ENCODE measurements at regions not wholly inside any gene's neighbourhood (a gene's known extent, or its start where the extent isn't known, plus 50 kb on each side); places are given as distances from the start of the nearest gene placed in this dataset.

GRCh38 chr9:89922099-89922498, 317.3 kb downstream of the GADD45G start:
- no peak for DNase-seq

- no peak for DNase-seq
Measured at GRCh38 chr9:89923174-89923573, 318.4 kb downstream of the GADD45G start.

GRCh38 chr9:89923961-89924504, 319.2 kb downstream of the GADD45G start:
- DNase-seq = peak; percentile 53 to 54

- no peak for DNase-seq
Measured at GRCh38 chr9:89924611-89925010, 319.8 kb downstream of the GADD45G start.

- DNase-seq = no peak
Measured at GRCh38 chr9:89926167-89926566, 321.4 kb downstream of the GADD45G start.

- DNase-seq = no peak
Measured at GRCh38 chr9:89926691-89927220, 321.9 kb downstream of the GADD45G start.

GRCh38 chr9:89928106-89928505, 323.3 kb downstream of the GADD45G start:
- no peak for DNase-seq

- DNase-seq = no peak
Measured at GRCh38 chr9:89928521-89929275, 323.9 kb downstream of the GADD45G start.

GRCh38 chr9:89929315-89929672, 324.5 kb downstream of the GADD45G start:
- DNase-seq = no peak

- DNase-seq = no peak
Measured at GRCh38 chr9:89929673-89930480, 325.1 kb downstream of the GADD45G start.

- no peak for DNase-seq
Measured at GRCh38 chr9:89933578-89933977, 328.8 kb downstream of the GADD45G start.

GRCh38 chr9:89935115-89935514, 330.3 kb downstream of the GADD45G start:
- no peak for DNase-seq

GRCh38 chr9:89935801-89936200, 331.0 kb downstream of the GADD45G start:
- no peak for DNase-seq

GRCh38 chr9:89937051-89937450, 332.2 kb downstream of the GADD45G start:
- no peak for DNase-seq

- DNase-seq = no peak
Measured at GRCh38 chr9:89939181-89939580, 334.4 kb downstream of the GADD45G start.

- no peak for DNase-seq
Measured at GRCh38 chr9:89939626-89940292, 334.9 kb downstream of the GADD45G start.

- DNase-seq = no peak
Measured at GRCh38 chr9:89940625-89941024, 335.8 kb downstream of the GADD45G start.

GRCh38 chr9:89941875-89942274, 337.1 kb downstream of the GADD45G start:
- DNase-seq = no peak

- DNase-seq = no peak
Measured at GRCh38 chr9:89942643-89943042, 337.8 kb downstream of the GADD45G start.

- DNase-seq = no peak
Measured at GRCh38 chr9:89943309-89943708, 338.5 kb downstream of the GADD45G start.

GRCh38 chr9:89943728-89944127, 338.9 kb downstream of the GADD45G start:
- no peak for DNase-seq

- no peak for DNase-seq
Measured at GRCh38 chr9:89945133-89945532, 340.3 kb downstream of the GADD45G start.

GRCh38 chr9:89946741-89947140, 341.9 kb downstream of the GADD45G start:
- DNase-seq = no peak
